ENCODE measurements at regions not wholly inside any gene's neighbourhood (a gene's known extent, or its start where the extent isn't known, plus 50 kb on each side); places are given as distances from the start of the nearest gene placed in this dataset.

DNA sequence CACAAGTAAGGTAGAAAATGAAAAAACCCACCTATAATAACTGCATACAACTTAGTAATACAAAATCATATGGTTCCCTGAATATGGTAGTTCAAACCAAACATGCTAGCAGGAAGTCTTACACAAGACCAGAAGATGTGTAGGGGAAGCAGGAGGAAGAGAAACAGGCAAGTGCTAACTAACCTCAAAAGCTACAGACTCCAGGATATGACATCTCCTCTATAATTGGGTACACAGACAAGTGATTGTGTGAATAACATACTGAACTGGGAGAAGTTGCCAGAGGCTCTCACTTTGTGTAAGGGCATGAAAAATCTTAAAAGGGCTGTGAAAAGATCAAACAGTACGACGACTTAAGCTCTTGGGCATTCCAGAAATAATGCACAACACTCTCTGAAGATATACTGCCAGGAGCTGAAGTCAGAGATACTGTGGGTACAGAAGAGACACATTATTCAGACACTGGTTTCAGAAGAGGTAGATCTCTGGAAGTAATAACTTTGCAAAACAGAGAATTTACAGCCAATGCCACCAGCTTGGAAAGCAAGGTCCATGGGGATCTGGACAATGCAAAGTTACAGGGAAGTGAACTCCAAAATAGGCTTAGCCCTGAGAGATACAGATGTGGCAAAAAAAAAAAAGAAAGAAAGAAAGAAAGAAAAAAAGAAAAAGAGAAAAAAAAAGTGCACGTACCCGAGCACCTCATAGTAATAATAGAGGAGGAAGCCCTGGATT lies 767.2 kb downstream of the TNS3 start:
- no peak for DNase-seq
- TF ChIP-seq POLR2A (IDR thresholded peaks at IDR 0.05), result no peak
- TF ChIP-seq, protein P1, sequence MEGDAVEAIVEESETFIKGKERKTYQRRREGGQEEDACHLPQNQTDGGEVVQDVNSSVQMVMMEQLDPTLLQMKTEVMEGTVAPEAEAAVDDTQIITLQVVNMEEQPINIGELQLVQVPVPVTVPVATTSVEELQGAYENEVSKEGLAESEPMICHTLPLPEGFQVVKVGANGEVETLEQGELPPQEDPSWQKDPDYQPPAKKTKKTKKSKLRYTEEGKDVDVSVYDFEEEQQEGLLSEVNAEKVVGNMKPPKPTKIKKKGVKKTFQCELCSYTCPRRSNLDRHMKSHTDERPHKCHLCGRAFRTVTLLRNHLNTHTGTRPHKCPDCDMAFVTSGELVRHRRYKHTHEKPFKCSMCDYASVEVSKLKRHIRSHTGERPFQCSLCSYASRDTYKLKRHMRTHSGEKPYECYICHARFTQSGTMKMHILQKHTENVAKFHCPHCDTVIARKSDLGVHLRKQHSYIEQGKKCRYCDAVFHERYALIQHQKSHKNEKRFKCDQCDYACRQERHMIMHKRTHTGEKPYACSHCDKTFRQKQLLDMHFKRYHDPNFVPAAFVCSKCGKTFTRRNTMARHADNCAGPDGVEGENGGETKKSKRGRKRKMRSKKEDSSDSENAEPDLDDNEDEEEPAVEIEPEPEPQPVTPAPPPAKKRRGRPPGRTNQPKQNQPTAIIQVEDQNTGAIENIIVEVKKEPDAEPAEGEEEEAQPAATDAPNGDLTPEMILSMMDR (IDR thresholded peaks at IDR 0.05), result no peak
- H3K9me3 ChIP-seq, result no peaks in the 10 kb centered on the region
- no peak overlapping the region for H3K4me3 ChIP-seq
- peaks cover 0 to 4% of the 10 kb centered on the region in 2 donors for H3K4me1 ChIP-seq
- no peaks in the 10 kb centered on the region for H3K36me3 ChIP-seq
- H3K27me3 ChIP-seq, result no peaks in the 10 kb centered on the region
- H3K27ac ChIP-seq, result no peak overlapping the region
- intact Hi-C loops (cut with DNase I; ENCODE audit: low total_unique reads), result no loop called here

DNA sequence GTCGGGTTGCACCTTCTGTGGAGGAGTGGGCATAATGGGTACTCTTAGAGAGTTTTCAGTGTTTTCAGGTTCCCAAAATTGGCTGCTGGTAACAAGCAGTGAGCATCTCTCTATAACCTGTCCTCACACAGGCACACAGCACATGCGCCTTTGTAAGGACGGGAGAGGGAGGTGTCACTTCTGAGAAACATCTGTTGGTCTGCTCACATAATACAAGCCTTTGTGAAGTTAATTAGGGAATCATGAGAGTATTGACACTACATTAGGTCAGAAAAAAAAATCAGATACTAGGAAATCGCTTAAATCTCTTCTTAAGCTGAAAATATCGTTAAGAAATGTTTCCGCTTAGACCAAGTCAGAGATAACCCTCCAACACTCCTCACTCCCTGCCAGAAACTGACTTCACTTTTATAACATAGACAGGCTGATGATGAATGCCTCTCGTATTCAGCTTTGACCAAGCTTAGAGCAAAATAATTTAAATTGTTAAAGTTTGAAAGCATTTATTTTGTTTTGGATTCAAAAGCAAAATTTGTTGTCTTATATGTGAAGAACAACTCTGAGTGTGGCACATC lies 769.7 kb downstream of the TNS3 start:
- Histone ChIP-seq H3K4me1 (peaks cover 0 to 4% of the 10 kb centered on the region in 2 donors), H3K36me3 (no peaks in the 10 kb centered on the region), H3K9me3 (no peaks in the 10 kb centered on the region), H3K27me3 (no peaks in the 10 kb centered on the region), H3K27ac (peak overlapping the region; percentile 75 to 79), H3K4me3 (no peak overlapping the region)
- no peak for TF ChIP-seq POLR2A (IDR thresholded peaks at IDR 0.05)
- TF ChIP-seq, protein P1 (IDR thresholded peaks at IDR 0.05), result no peak
- no peak for DNase-seq
- intact Hi-C loops (cut with DNase I; ENCODE audit: low total_unique reads), result no loop called here

DNA sequence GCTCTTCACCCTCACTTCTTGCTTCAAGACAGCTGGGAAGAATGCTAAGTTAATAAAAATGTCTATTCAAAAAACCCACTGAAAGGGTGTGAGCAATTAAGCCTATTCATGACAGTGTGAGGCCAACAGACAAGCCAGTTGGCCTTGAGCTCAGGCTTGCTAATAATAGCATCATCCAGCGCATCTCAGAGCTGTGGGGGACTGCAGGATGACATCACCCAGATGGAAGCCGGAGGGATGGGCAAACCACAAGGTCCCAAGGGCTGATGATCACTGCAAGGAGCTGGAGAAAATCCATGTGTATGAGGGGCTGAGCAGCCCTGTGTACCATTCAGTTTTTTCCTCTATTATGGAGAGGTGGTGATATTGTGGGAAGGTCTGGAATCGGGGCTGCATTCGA lies 770.4 kb downstream of the TNS3 start:
- intact Hi-C loops (cut with DNase I; ENCODE audit: low total_unique reads), result no loop called here
- Histone ChIP-seq H3K27me3 (no peaks in the 10 kb centered on the region), H3K4me1 (peaks cover 0 to 4% of the 10 kb centered on the region in 2 donors), H3K36me3 (no peaks in the 10 kb centered on the region), H3K4me3 (no peak overlapping the region), H3K27ac (peak overlapping the region; percentile 75 to 79), H3K9me3 (no peaks in the 10 kb centered on the region)
- TF ChIP-seq, protein P1 (IDR thresholded peaks at IDR 0.05), result no peak
- no peak for TF ChIP-seq POLR2A (IDR thresholded peaks at IDR 0.05)
- peak; percentile 70 to 81 for DNase-seq

DNA sequence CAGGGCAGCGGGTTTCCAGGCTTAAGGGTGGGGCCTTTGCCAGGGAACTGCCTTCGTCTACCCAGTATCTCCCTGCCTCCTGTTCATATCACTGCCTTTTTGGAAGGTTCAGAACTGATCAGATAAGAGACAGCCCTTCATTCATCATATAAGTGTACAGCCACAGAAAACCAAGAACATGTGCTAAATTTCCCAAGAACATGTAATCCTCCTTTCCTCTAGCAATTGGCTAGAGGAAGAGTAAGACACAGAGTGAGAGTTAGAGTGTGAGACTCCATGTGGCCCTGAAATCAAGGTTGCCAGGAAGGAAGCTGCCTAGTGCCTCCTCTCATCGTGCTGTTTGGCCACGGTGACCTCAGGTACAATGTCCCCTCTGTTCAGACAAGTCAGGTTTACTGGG lies 770.9 kb downstream of the TNS3 start:
- no peak for DNase-seq
- intact Hi-C loops (cut with DNase I; ENCODE audit: low total_unique reads), result no loop called here
- peak overlapping the region; percentile 75 to 79 for H3K27ac ChIP-seq
- no peaks in the 10 kb centered on the region for H3K27me3 ChIP-seq
- H3K4me3 ChIP-seq, result no peak overlapping the region
- peaks cover 0 to 4% of the 10 kb centered on the region in 2 donors for H3K4me1 ChIP-seq
- TF ChIP-seq, protein P1 (IDR thresholded peaks at IDR 0.05), result no peak
- TF ChIP-seq POLR2A (IDR thresholded peaks at IDR 0.05), result no peak
- H3K36me3 ChIP-seq, result no peaks in the 10 kb centered on the region
- no peaks in the 10 kb centered on the region for H3K9me3 ChIP-seq

DNA sequence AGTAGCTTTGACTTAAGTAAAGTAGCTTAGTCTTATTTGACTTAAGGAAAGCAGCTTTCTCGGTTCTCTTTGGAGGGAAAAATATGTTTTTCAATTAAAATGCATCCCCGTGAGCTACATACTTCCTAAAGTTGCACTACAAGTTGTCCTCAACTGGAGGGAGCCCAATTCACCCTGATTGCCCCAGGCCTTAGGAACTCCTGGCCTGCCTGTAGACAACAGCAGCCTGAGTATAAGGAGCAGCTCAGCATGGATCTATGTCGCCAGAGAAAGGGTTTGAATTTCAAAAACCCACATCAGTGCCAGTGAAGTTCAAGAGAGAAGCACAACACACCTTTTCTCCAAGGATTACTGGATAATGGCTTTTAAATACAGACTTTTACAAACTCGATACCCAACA lies 772.0 kb downstream of the TNS3 start:
- DNase-seq, result no peak
- H3K9me3 ChIP-seq, result no peaks in the 10 kb centered on the region
- no peaks in the 10 kb centered on the region for H3K36me3 ChIP-seq
- H3K4me3 ChIP-seq, result no peak overlapping the region
- intact Hi-C loops (cut with DNase I; ENCODE audit: low total_unique reads), result no loop called here
- H3K27me3 ChIP-seq, result no peaks in the 10 kb centered on the region
- H3K4me1 ChIP-seq, result peaks cover 0 to 4% of the 10 kb centered on the region in 2 donors
- no peak overlapping the region for H3K27ac ChIP-seq
- no peak for TF ChIP-seq POLR2A (IDR thresholded peaks at IDR 0.05)
- TF ChIP-seq, protein P1 (IDR thresholded peaks at IDR 0.05), result no peak
